Lung (tissue), 11 donors: ENCODE measurements at regions not wholly inside any gene's neighbourhood (a gene's known extent, or its start where the extent isn't known, plus 50 kb on each side); places are given as distances from the start of the nearest gene placed in this dataset.

ENCODE experiments used
- ATAC-seq: fragments of 200-7000 bp; cut with Tn5 transposase; one replicate; pipeline ENCODE4 v1.9.1; 2020; ENCODE audit warnings: moderate number of reproducible peaks; ENCODE audit not compliant: insufficient read depth, low FRiP score
- DNase-seq, 3 donors: peaks; one replicate each; pipeline ENCODE4 v3.0.0-alpha.2; 2013 to 2017
- H3K27ac ChIP-seq, 2 donors: one replicate each; pipeline ENCODE4 v1.5.1; 2013; ENCODE audit warnings: mild to moderate bottlenecking in 2 of 2, moderate library complexity in 2 of 2, control low read depth in 1 of 2, inconsistent platforms in 1 of 2, low read depth in 1 of 2, low read length in 1 of 2
- H3K27me3 ChIP-seq, 3 donors: one replicate each; pipeline ENCODE4 v1.5.1; 2013; ENCODE audit warnings: low read length in 2 of 3; ENCODE audit not compliant: control insufficient read depth in 3 of 3, insufficient read depth in 3 of 3
- H3K36me3 ChIP-seq, 4 donors: one replicate each; pipeline ENCODE4 v1.5.1; 2013; ENCODE audit warnings: low read length in 4 of 4, mild to moderate bottlenecking in 1 of 4, moderate library complexity in 1 of 4; ENCODE audit not compliant: control insufficient read depth in 4 of 4, insufficient read depth in 4 of 4
- H3K4me1 ChIP-seq, 5 donors: one replicate each; pipeline ENCODE4 v1.5.1; 2013; ENCODE audit warnings: low read length in 5 of 5, mild to moderate bottlenecking in 2 of 5, moderate library complexity in 1 of 5; ENCODE audit not compliant: control insufficient read depth in 5 of 5, insufficient read depth in 5 of 5
- H3K4me3 ChIP-seq: one replicate; pipeline ENCODE4 v1.5.1; 2013; ENCODE audit warnings: mild to moderate bottlenecking, control low read depth, moderate library complexity
- H3K9ac ChIP-seq, 2 donors: one replicate each; pipeline ENCODE4 v1.5.1; 2013; ENCODE audit warnings: low read length in 2 of 2, control low read depth in 1 of 2; ENCODE audit not compliant: insufficient read depth in 1 of 2
- H3K9me3 ChIP-seq, 4 donors: one replicate each; pipeline ENCODE4 v1.5.1; 2013; ENCODE audit warnings: low read length in 3 of 4, mild to moderate bottlenecking in 1 of 4, moderate library complexity in 1 of 4; ENCODE audit not compliant: control insufficient read depth in 4 of 4, insufficient read depth in 3 of 4
- WGBS, 2 donors: extraction: QIAGEN DNeasy Blood & Tissue Kit; methylation state at CpG; one replicate each; pipeline ENCODE4 v1.1.7; 2013; 5-methylcytosine and 5-hydroxymethylcytosine counted together
- TF ChIP-seq, protein P1 (sequence below): IDR thresholded peaks from 2 replicates; pipeline ENCODE4 v1.5.1; 2012; ENCODE audit warnings: mild to moderate bottlenecking; ENCODE audit errors: control extremely low read depth, extremely low read depth
- donor health status: control.
- donor health status: control.
- donor health status: Bipolar disorder and iron deficiency.
- donor health status: healthy.
- donor health status: DM: yes; HTN: yes; CAD: no.

DNA sequence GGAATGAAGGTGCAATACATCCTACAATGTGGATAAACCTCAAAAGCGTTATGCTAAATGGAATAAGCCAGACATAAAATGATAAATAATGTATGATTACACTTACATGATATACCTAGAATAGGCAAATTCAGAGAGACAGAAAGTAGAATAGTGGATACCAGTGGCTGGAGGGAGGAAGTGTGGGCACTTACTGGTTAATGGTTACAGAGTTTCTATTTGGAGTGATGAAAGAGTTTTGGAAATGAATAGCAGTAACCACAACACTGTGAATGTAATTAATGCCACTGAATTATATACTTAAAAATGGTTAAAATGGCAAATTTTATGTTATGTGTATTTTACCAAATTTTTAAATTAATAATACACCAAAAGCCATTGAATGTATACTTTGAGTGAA lies 71.4 kb upstream of the CST7 start:
- no peak for DNase-seq
- WGBS, 2 donors, result 83 to 94% methylated on average over 1 of the region's 1 CpG
- TF ChIP-seq, protein P1, sequence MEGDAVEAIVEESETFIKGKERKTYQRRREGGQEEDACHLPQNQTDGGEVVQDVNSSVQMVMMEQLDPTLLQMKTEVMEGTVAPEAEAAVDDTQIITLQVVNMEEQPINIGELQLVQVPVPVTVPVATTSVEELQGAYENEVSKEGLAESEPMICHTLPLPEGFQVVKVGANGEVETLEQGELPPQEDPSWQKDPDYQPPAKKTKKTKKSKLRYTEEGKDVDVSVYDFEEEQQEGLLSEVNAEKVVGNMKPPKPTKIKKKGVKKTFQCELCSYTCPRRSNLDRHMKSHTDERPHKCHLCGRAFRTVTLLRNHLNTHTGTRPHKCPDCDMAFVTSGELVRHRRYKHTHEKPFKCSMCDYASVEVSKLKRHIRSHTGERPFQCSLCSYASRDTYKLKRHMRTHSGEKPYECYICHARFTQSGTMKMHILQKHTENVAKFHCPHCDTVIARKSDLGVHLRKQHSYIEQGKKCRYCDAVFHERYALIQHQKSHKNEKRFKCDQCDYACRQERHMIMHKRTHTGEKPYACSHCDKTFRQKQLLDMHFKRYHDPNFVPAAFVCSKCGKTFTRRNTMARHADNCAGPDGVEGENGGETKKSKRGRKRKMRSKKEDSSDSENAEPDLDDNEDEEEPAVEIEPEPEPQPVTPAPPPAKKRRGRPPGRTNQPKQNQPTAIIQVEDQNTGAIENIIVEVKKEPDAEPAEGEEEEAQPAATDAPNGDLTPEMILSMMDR, result no peak

DNA sequence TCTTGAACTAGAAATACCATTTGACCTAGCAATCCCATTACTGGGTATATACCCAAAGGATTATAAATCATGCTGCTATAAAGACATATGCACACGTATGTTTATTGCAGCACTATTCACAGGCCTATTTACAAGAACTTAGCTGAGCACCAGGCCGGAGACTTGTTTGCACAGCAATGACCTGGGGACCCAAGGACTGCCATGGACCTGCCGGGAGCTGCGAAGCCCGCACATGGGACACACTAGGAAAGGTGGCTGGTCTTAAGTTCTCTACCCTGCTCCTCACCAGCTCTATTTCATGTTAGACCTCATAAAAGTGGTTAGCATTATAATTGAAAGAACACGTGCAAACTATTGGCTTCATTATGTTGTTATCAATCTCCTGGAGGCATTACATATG lies 70.4 kb upstream of the CST7 start:
- peaks cover 0 to 13% (median 1%) of the 10 kb centered on the region in 4 donors for H3K9me3 ChIP-seq
- no peaks in the 10 kb centered on the region for H3K36me3 ChIP-seq
- H3K27me3 ChIP-seq, result no peaks in the 10 kb centered on the region
- no peak overlapping the region for H3K27ac ChIP-seq
- TF ChIP-seq, protein P1, result no peak
- no peak overlapping the region for H3K9ac ChIP-seq
- WGBS, 2 donors, result 81 to 94% methylated on average over 6 of the region's 6 CpGs
- H3K4me1 ChIP-seq, result no peaks in the 10 kb centered on the region
- H3K4me3 ChIP-seq, result no peak overlapping the region
- no peak for ATAC-seq
- DNase-seq, result no peak

More for the DNA sequence above, 71.4 kb upstream of the CST7 start:
- Histone ChIP-seq H3K27me3 (no peaks in the 10 kb centered on the region), H3K36me3 (no peaks in the 10 kb centered on the region), H3K4me3 (no peak overlapping the region), H3K27ac (no peak overlapping the region), H3K4me1 (no peaks in the 10 kb centered on the region), H3K9ac (no peak overlapping the region), H3K9me3 (peaks cover 0 to 10% (median 1%) of the 10 kb centered on the region in 4 donors)
- no peak for ATAC-seq

DNA sequence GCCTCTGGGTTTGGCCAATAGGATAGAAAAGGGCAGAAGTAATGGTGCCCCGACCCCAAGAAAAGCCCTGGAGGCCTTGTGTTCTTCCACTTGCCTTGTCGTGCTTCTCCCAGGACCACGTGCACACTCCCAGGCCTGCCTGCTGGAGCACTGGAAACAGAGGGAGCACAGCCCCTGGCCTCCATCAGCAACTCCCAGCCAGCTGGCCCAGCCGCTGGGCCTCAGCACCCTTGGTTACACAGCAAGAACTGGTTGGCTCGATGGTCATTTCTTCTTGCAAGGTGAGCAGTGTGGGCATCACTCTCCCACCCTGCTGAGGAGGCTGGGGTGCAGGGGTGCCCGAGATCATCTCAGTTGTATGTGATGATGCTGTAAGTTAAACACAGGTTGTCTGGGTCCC lies 69.2 kb upstream of the CST7 start:
- TF ChIP-seq, protein P1, result no peak
- 88 to 93% methylated on average over 6 of the region's 6 CpGs for WGBS, 2 donors
- no peak overlapping the region for H3K9ac ChIP-seq
- no peak overlapping the region for H3K27ac ChIP-seq
- H3K4me1 ChIP-seq, result no peaks in the 10 kb centered on the region
- no peaks in the 10 kb centered on the region for H3K36me3 ChIP-seq
- no peak for ATAC-seq
- no peak overlapping the region for H3K4me3 ChIP-seq
- peaks cover 0 to 11% (median 3%) of the 10 kb centered on the region in 4 donors for H3K9me3 ChIP-seq
- H3K27me3 ChIP-seq, result no peaks in the 10 kb centered on the region
- DNase-seq, result no peak

DNA sequence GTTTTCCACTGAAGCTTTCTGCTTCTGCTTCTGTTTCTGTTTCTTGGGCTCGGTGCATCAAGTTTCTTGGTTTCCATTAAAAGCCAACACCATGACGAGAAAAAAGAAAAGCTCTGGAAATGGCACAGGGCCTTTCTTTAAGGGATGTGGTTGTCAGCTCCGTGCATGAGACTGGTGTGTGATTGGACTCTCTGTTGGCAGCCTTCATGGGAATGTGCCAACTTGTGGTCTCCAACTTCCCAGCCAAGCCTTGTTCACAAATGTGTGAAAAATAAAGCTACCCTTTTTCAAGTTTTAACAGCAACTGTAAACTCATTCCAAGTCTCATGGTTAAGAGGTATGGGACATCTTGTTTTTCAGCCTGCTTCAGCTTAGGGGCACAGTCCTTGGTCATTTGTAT lies 68.7 kb upstream of the CST7 start:
- peaks cover 0 to 11% (median 3%) of the 10 kb centered on the region in 4 donors for H3K9me3 ChIP-seq
- no peak overlapping the region for H3K4me3 ChIP-seq
- H3K27me3 ChIP-seq, result no peaks in the 10 kb centered on the region
- WGBS, 2 donors, result 47 to 67% methylated on average over 3 of the region's 3 CpGs
- no peak overlapping the region for H3K9ac ChIP-seq
- no peaks in the 10 kb centered on the region for H3K4me1 ChIP-seq
- TF ChIP-seq, protein P1, result no peak
- DNase-seq, result no peak
- H3K36me3 ChIP-seq, result no peaks in the 10 kb centered on the region
- no peak for ATAC-seq
- H3K27ac ChIP-seq, result no peak overlapping the region
